Common myeloid progenitor, CD34-positive (primary cell): ENCODE measurements at regions not wholly inside any gene's neighbourhood (a gene's known extent, or its start where the extent isn't known, plus 50 kb on each side); places are given as distances from the start of the nearest gene placed in this dataset.
"Not testable (repeated sequence)": the region's sequence is repeated elsewhere in the genome, so short reads cannot be mapped to it uniquely, and the experiment has no call there.

Experiments used
- CTCF ChIA-PET: fragments of 350-600 bp; sonication (Branson Sonifier 250); formaldehyde crosslinking; loops from one replicate; lab custom pipeline; 2021; ENCODE audit warnings: antibody characterized with exemption; lab: Charles Lee
- POLR2A ChIA-PET: fragments of 350-600 bp; sonication (Branson Sonifier 250); formaldehyde crosslinking; loops from one replicate; lab custom pipeline; 2021; ENCODE audit warnings: antibody characterized with exemption; lab: Charles Lee
- DNase-seq, 3 donors: peaks; one replicate each; pipeline versions ENCODE4 v3.0.0 to v3.0.0-alpha.2; 2013
- H3K27ac ChIP-seq, 2 experiments: 1 replicate in 1 of 2; 2 replicates in 1 of 2; pipeline ENCODE4 v1.7.0; 2013; ENCODE audit warnings: inconsistent platforms in 2 of 2, low read length in 2 of 2, mild to moderate bottlenecking in 2 of 2, low read depth in 1 of 2, moderate library complexity in 1 of 2; ENCODE audit not compliant: severe bottlenecking in 2 of 2, insufficient read depth in 1 of 2, poor library complexity in 1 of 2
- H3K27me3 ChIP-seq, 5 experiments: replicated peaks in 2 of 5; 1 replicate in 3 of 5; 2 replicates in 2 of 5; pipeline versions ENCODE4 v1.6.1 to v1.7.0; 2013; ENCODE audit warnings: low read length in 4 of 5, mild to moderate bottlenecking in 2 of 5, moderate library complexity in 2 of 5, inconsistent platforms in 1 of 5; ENCODE audit not compliant: insufficient read depth in 5 of 5, control insufficient read depth in 4 of 5
- H3K36me3 ChIP-seq, 4 experiments: 1 replicate in 2 of 4; 2 replicates in 2 of 4; pipeline versions ENCODE4 v1.6.1 to v1.7.0; 2013; ENCODE audit warnings: low read length in 3 of 4, control low read depth in 1 of 4, mild to moderate bottlenecking in 1 of 4; ENCODE audit not compliant: control insufficient read depth in 4 of 4, insufficient read depth in 4 of 4
- H3K4me1 ChIP-seq, 4 experiments: 1 replicate in 3 of 4; 2 replicates in 1 of 4; pipeline versions ENCODE4 v1.6.1 to v1.7.1; 2013; ENCODE audit warnings: low read length in 3 of 4, mild to moderate bottlenecking in 3 of 4, control low read depth in 1 of 4, inconsistent platforms in 1 of 4, moderate library complexity in 1 of 4; ENCODE audit not compliant: control insufficient read depth in 4 of 4, insufficient read depth in 4 of 4; ENCODE audit errors: control extremely low read depth in 1 of 4
- H3K4me3 ChIP-seq, 7 experiments: 1 replicate in 4 of 7; 2 replicates in 3 of 7; pipeline versions ENCODE4 v1.5.1 to v1.7.0; 2013; ENCODE audit warnings: mild to moderate bottlenecking in 7 of 7, low read length in 6 of 7, moderate library complexity in 6 of 7, inconsistent platforms in 2 of 7, low read depth in 2 of 7, control low read depth in 1 of 7; ENCODE audit not compliant: insufficient read depth in 4 of 7, control insufficient read depth in 1 of 7; ENCODE audit errors: extremely low read depth in 1 of 7
- H3K9me3 ChIP-seq, 5 experiments: 1 replicate in 4 of 5; 2 replicates in 1 of 5; pipeline versions ENCODE4 v1.6.1 to v1.7.1; 2013; ENCODE audit warnings: low read length in 4 of 5, mild to moderate bottlenecking in 2 of 5, inconsistent platforms in 1 of 5, low read depth in 1 of 5, moderate library complexity in 1 of 5; ENCODE audit not compliant: control insufficient read depth in 4 of 5, insufficient read depth in 2 of 5; ENCODE audit errors: control extremely low read depth in 1 of 5
- WGBS: methylation state at CpG from one replicate; pipeline ENCODE4 v1.1.5; 2013; ENCODE audit not compliant: insufficient coverage; 5-methylcytosine and 5-hydroxymethylcytosine counted together

GRCh38 chr17:71503710-71504465 lies 616.9 kb upstream of the SOX9 start:
- Histone ChIP-seq H3K4me1 (no peaks in the 10 kb centered on the region), H3K27me3 (no peaks in the 10 kb centered on the region), H3K4me3 (no peak overlapping the region), H3K27ac (no peak overlapping the region), H3K9me3 (no peaks in the 10 kb centered on the region), H3K36me3 (no peaks in the 10 kb centered on the region)
- ChIA-PET CTCF (no interaction called here), POLR2A (no interaction called here)
- DNase-seq: no peak
- WGBS: 75% methylated on average over 3 of the region's 6 CpGs

- Histone ChIP-seq H3K27ac (no peak overlapping the region), H3K36me3 (no peaks in the 10 kb centered on the region), H3K9me3 (no peaks in the 10 kb centered on the region), H3K4me3 (no peak overlapping the region), H3K27me3 (no peaks in the 10 kb centered on the region), H3K4me1 (no peaks in the 10 kb centered on the region)
- 100% methylated on average over 1 of the region's 2 CpGs for WGBS
- ChIA-PET CTCF (interaction anchor here (0.5 kb wide), 1 partner anchor 1103 kb away, joined by 3 read pairs; no protein-coding TSS in a partner anchor), POLR2A (no interaction called here)
- DNase-seq: no peak
Measured at GRCh38 chr17:71505200-71505599, 615.6 kb upstream of the SOX9 start.

- 90% methylated on average over 1 of the region's 6 CpGs for WGBS
- no peak for DNase-seq
- CTCF ChIA-PET: interaction anchor here (0.5 kb wide), 1 partner anchor 1104 kb away, joined by 3 read pairs; no protein-coding TSS in a partner anchor
- Histone ChIP-seq H3K27me3 (no peaks in the 10 kb centered on the region), H3K9me3 (no peaks in the 10 kb centered on the region), H3K4me3 (no peak overlapping the region), H3K27ac (no peak overlapping the region), H3K36me3 (no peaks in the 10 kb centered on the region), H3K4me1 (no peaks in the 10 kb centered on the region)
- POLR2A ChIA-PET: no interaction called here
Measured at GRCh38 chr17:71505981-71506380, 614.8 kb upstream of the SOX9 start.

DNA sequence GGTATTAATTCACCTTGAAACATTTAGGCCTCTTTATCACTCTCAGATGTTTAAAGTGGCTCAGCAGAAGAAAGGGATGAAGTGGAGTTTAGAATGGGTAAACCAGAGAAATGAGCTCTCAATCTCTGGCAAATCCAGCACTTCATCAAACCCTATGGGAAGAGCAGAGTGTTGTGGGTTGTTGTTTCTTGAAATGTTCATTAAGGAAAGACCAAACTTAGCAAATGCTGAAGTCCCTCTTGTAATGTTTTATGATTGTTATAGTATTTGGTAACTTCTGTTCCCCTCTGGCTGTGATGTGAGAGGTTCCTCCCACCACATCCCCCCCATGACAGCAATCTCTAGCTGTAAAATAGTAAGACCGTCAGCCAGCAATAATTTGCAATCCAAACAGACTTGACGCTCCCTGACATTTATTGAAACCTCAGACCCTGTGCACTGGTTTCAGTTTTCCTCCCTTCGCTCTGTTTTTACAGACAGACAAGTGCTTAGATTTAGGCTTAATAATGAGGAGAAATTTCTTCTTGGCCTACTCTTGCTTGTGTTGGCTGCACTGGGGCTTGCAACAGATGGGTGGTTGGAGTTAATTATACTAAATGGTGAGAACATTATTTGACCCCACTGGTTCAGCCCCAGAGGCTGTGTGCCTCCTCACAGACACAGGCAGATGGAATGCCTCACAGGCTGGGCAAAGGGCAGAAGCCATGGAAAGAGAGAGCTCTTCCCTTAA lies 609.4 kb upstream of the SOX9 start:
- CTCF ChIA-PET: no interaction called here
- no peak for DNase-seq
- WGBS: 80% methylated on average over 1 of the region's 3 CpGs

GRCh38 chr17:71513725-71514124 lies 607.1 kb upstream of the SOX9 start:
- H3K36me3 ChIP-seq, POLR2A ChIA-PET, H3K9me3 ChIP-seq, H3K4me1 ChIP-seq, H3K4me3 ChIP-seq, DNase-seq, H3K27ac ChIP-seq, CTCF ChIA-PET, H3K27me3 ChIP-seq: not testable (repeated sequence)
- WGBS: 100% methylated on average over 1 of the region's 2 CpGs

More for the DNA sequence above, 609.4 kb upstream of the SOX9 start:
- H3K27me3 ChIP-seq: no peaks in the 10 kb centered on the region
- H3K36me3 ChIP-seq: no peaks in the 10 kb centered on the region
- no peak overlapping the region for H3K4me3 ChIP-seq
- POLR2A ChIA-PET: no interaction called here
- H3K27ac ChIP-seq: no peak overlapping the region
- no peaks in the 10 kb centered on the region for H3K4me1 ChIP-seq
- H3K9me3 ChIP-seq: no peaks in the 10 kb centered on the region

GRCh38 chr17:71516149-71516548 lies 604.7 kb upstream of the SOX9 start:
- no peak overlapping the region for H3K27ac ChIP-seq
- ChIA-PET POLR2A (no interaction called here), CTCF (no interaction called here)
- H3K4me1 ChIP-seq: no peaks in the 10 kb centered on the region
- H3K4me3 ChIP-seq: no peak overlapping the region
- H3K9me3 ChIP-seq: peaks cover 0 to 2% (median 0%) of the 10 kb centered on the region in 5 experiments
- no peaks in the 10 kb centered on the region for H3K36me3 ChIP-seq
- no peak for DNase-seq
- 72% methylated on average over 2 of the region's 6 CpGs for WGBS
- no peaks in the 10 kb centered on the region for H3K27me3 ChIP-seq

GRCh38 chr17:71519285-71519684 lies 601.5 kb upstream of the SOX9 start:
- CTCF ChIA-PET: interaction anchor here (0.6 to 1.4 kb wide), 2 partner anchors 12 to 40 kb away, joined by 3 read pairs; no protein-coding TSS in a partner anchor

More at GRCh38 chr17:71519285-71519684, 601.5 kb upstream of the SOX9 start:
- Histone ChIP-seq H3K36me3 (no peaks in the 10 kb centered on the region), H3K9me3 (peaks cover 0 to 2% (median 0%) of the 10 kb centered on the region in 5 experiments), H3K4me3 (no peak overlapping the region), H3K27ac (no peak overlapping the region), H3K27me3 (no peaks in the 10 kb centered on the region), H3K4me1 (no peaks in the 10 kb centered on the region)
- no peak for DNase-seq
- 86% methylated on average over 2 of the region's 2 CpGs for WGBS
- POLR2A ChIA-PET: no interaction called here
